T-cell (primary cell): ENCODE measurements at regions not wholly inside any gene's neighbourhood (a gene's known extent, or its start where the extent isn't known, plus 50 kb on each side); places are given as distances from the start of the nearest gene placed in this dataset.
"Not testable (repeated sequence)": the region's sequence is repeated elsewhere in the genome, so short reads cannot be mapped to it uniquely, and the experiment has no call there.

Experiments used
- ATAC-seq, 4 experiments: fragments of 200-7000 bp in 3 of 4; fragments of 150-1000 bp in 1 of 4; cut with Tn5 transposase; replicated peaks in 1 of 4; 1 replicate in 3 of 4; 2 replicates in 1 of 4; pipeline ENCODE4 v1.10.0; 2021; ENCODE audit warnings: moderate library complexity in 3 of 4, mild to moderate bottlenecking in 2 of 4, moderate number of reproducible peaks in 1 of 4
- CTCF ChIA-PET, 2 donors: fragments of 300-600 bp; sonication (Branson Sonifier 250); formaldehyde crosslinking; loops; one replicate each; lab custom pipeline; 2022; ENCODE audit warnings: antibody characterized with exemption in 2 of 2; lab: Charles Lee
- POLR2A ChIA-PET, 2 donors: fragments of 300-600 bp; sonication (Branson Sonifier 250); formaldehyde crosslinking; loops; one replicate each; lab custom pipeline; 2022; ENCODE audit warnings: antibody characterized with exemption in 2 of 2; lab: Charles Lee
- DNase-seq, 35 experiments: peaks; one replicate each; pipeline versions ENCODE4 v3.0.0 to v3.0.0-alpha.2; 2013 to 2023
- H3K27ac ChIP-seq: one replicate; pipeline ENCODE4 v1.5.1; 2013; ENCODE audit warnings: low read length
- H3K27me3 ChIP-seq, 2 experiments: replicated peaks in 1 of 2; 1 replicate in 1 of 2; 2 replicates in 1 of 2; pipeline versions ENCODE4 v1.6.1 to v1.7.0; 2013; ENCODE audit warnings: low read length in 1 of 2, mixed read lengths in 1 of 2; ENCODE audit not compliant: control insufficient read depth in 2 of 2, insufficient read depth in 2 of 2; ENCODE audit errors: extremely low read depth in 1 of 2
- H3K36me3 ChIP-seq, 2 donors: 1 replicate in 1 of 2; 2 replicates in 1 of 2; pipeline versions ENCODE4 v1.6.1 to v1.7.0; 2013; ENCODE audit warnings: low read length in 1 of 2; ENCODE audit not compliant: control insufficient read depth in 2 of 2, insufficient read depth in 1 of 2; ENCODE audit errors: extremely low read depth in 1 of 2
- H3K4me1 ChIP-seq, 2 experiments: 1 replicate in 1 of 2; 2 replicates in 1 of 2; pipeline versions ENCODE4 v1.6.1 to v1.7.0; 2013; ENCODE audit warnings: low read length in 2 of 2, mixed read lengths in 1 of 2; ENCODE audit not compliant: insufficient read depth in 2 of 2, control insufficient read depth in 1 of 2; ENCODE audit errors: extremely low read depth in 1 of 2
- H3K4me3 ChIP-seq, 2 donors: 1 replicate in 1 of 2; 2 replicates in 1 of 2; pipeline versions ENCODE4 v1.5.1 to v1.7.0; 2013; ENCODE audit warnings: mild to moderate bottlenecking in 2 of 2, low read length in 1 of 2, moderate library complexity in 1 of 2; ENCODE audit not compliant: control insufficient read depth in 1 of 2; ENCODE audit errors: extremely low read depth in 1 of 2
- H3K9me3 ChIP-seq: 2 replicates; pipeline ENCODE4 v1.7.0; 2013
- H3K27ac Mint-ChIP-seq, 2 donors: one replicate each; pipeline ENCODE4 v1.8.0; 2020 to 2021; ENCODE audit warnings: mild to moderate bottlenecking in 2 of 2, mixed read lengths in 2 of 2
- H3K27me3 Mint-ChIP-seq, 2 donors: one replicate each; pipeline ENCODE4 v1.8.0; 2021 to 2022; ENCODE audit warnings: mixed read lengths in 2 of 2
- H3K36me3 Mint-ChIP-seq: one replicate; pipeline ENCODE4 v1.8.0; 2021; ENCODE audit warnings: mixed read lengths
- H3K4me1 Mint-ChIP-seq, 3 donors: one replicate each; pipeline ENCODE4 v1.8.0; 2020 to 2022; ENCODE audit warnings: mixed read lengths in 3 of 3, mild to moderate bottlenecking in 1 of 3
- H3K4me3 Mint-ChIP-seq, 3 donors: one replicate each; pipeline ENCODE4 v1.8.0; 2020 to 2022; ENCODE audit warnings: mild to moderate bottlenecking in 3 of 3, mixed read lengths in 3 of 3, moderate library complexity in 3 of 3
- H3K9me3 Mint-ChIP-seq, 3 donors: one replicate each; pipeline ENCODE4 v1.8.0; 2020 to 2022; ENCODE audit warnings: mixed read lengths in 3 of 3
- WGBS: methylation state at CpG from one replicate; pipeline ENCODE4 v1.1.5; 2013; ENCODE audit warnings: missing lambda C conversion rate; ENCODE audit not compliant: insufficient coverage; 5-methylcytosine and 5-hydroxymethylcytosine counted together

- Histone ChIP-seq H3K4me1 (no peaks in the 10 kb centered on the region), H3K36me3 (no peaks in the 10 kb centered on the region), H3K27ac (no peak overlapping the region), H3K27me3 (peaks cover 0 to 11% of the 10 kb centered on the region in 2 experiments), H3K9me3 (no peaks in the 10 kb centered on the region), H3K4me3 (no peak overlapping the region)
- ChIA-PET POLR2A (no interaction called here), CTCF (no interaction called here)
- Mint-ChIP-seq H3K4me1 (no peaks in the 10 kb centered on the region), H3K27me3 (peaks cover under 1 to 14% of the 10 kb centered on the region in 2 donors), H3K9me3 (peaks cover 0 to 6% (median 4%) of the 10 kb centered on the region in 3 donors), H3K4me3 (no peak overlapping the region), H3K27ac (no peak overlapping the region), H3K36me3 (no peaks in the 10 kb centered on the region)
- DNase-seq (no peak), ATAC-seq (no peak)
- 78% methylated on average over 5 of the region's 9 CpGs for WGBS
Observed at GRCh38 chr20:48026981-48027592, 241.8 kb upstream of the SULF2 start.

DNA sequence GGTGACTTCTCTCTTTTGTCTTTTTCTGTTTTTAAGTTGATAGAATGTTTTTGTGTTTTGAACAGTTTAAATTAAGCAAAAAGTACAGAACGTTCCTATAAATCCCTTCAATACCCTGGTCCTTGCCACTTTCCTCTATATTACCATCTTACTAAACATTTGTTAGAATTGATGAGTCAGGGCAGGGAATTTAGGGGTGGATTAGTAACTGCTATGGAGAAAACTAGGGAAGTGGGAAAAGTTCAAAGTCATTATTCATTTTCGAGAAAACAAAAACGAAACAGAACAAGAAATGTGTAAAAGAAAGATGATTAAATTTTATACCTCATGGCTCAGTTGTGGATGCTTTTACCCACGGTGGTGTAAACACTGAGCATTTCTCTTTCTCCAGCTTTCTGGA lies 240.4 kb upstream of the SULF2 start:
- CTCF ChIA-PET = no interaction called here
- no peak for ATAC-seq
- no peaks in the 10 kb centered on the region for H3K9me3 ChIP-seq
- no peaks in the 10 kb centered on the region for H3K36me3 ChIP-seq
- POLR2A ChIA-PET = no interaction called here
- H3K27ac ChIP-seq = no peak overlapping the region
- Mint-ChIP-seq H3K9me3 (peaks cover 0 to 6% (median 4%) of the 10 kb centered on the region in 3 donors), H3K36me3 (no peaks in the 10 kb centered on the region), H3K4me1 (no peaks in the 10 kb centered on the region), H3K27me3 (peaks cover 4 to 21% of the 10 kb centered on the region in 2 donors), H3K4me3 (no peak overlapping the region), H3K27ac (no peak overlapping the region)
- H3K27me3 ChIP-seq = peaks cover 0 to 11% of the 10 kb centered on the region in 2 experiments
- DNase-seq = no peak
- 17% methylated on average over 2 of the region's 4 CpGs for WGBS
- no peaks in the 10 kb centered on the region for H3K4me1 ChIP-seq
- no peak overlapping the region for H3K4me3 ChIP-seq

DNA sequence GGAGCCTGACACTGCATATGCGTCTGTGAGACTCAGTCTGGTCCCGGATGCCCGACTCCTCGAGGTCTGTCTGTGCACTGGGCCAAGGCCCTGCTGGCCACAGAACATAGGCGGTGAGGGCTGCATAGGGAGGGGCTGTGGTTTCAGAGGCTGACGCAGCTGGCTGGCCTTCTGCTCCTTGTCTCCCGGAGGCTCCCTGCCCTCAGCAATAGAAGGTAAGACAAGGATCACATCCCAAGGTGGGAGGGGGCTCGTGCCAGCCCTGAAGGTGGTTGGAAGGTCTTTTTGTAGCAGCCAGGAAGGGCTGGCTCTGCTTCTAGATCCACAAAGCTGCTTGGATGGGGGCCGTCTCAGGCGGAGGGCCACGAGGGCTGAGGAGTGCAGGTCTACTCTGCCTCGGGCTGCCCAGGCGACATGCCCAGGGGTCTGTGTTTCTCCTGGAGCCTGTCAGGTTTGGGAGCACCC lies 239.8 kb upstream of the SULF2 start:
- H3K27ac ChIP-seq = no peak overlapping the region
- POLR2A ChIA-PET = no interaction called here
- CTCF ChIA-PET = no interaction called here
- Mint-ChIP-seq H3K9me3 (peaks cover 0 to 6% (median 4%) of the 10 kb centered on the region in 3 donors), H3K4me1 (no peaks in the 10 kb centered on the region), H3K27me3 (peaks cover 8 to 27% of the 10 kb centered on the region in 2 donors), H3K4me3 (no peak overlapping the region), H3K27ac (no peak overlapping the region), H3K36me3 (no peaks in the 10 kb centered on the region)
- DNase-seq (no peak), ATAC-seq (no peak)
- no peaks in the 10 kb centered on the region for H3K9me3 ChIP-seq
- H3K4me3 ChIP-seq = no peak overlapping the region
- no peaks in the 10 kb centered on the region for H3K4me1 ChIP-seq
- H3K27me3 ChIP-seq = peaks cover 0 to 15% of the 10 kb centered on the region in 2 experiments
- WGBS = 74% methylated on average over 13 of the region's 13 CpGs
- H3K36me3 ChIP-seq = no peaks in the 10 kb centered on the region

GRCh38 chr20:48024539-48024938 lies 239.3 kb upstream of the SULF2 start:
- Histone ChIP-seq H3K27me3 (peaks cover 0 to 20% of the 10 kb centered on the region in 2 experiments), H3K4me1 (no peaks in the 10 kb centered on the region), H3K27ac (no peak overlapping the region), H3K4me3 (no peak overlapping the region), H3K36me3 (no peaks in the 10 kb centered on the region), H3K9me3 (no peaks in the 10 kb centered on the region)
- no peaks in the 10 kb centered on the region for H3K4me1 Mint-ChIP-seq
- ATAC-seq = no peak
- no peak overlapping the region for H3K4me3 Mint-ChIP-seq
- WGBS = 83% methylated on average over 2 of the region's 3 CpGs
- H3K36me3 Mint-ChIP-seq = no peaks in the 10 kb centered on the region
- ChIA-PET POLR2A (no interaction called here), CTCF (no interaction called here)
- peaks cover 0 to 6% (median 4%) of the 10 kb centered on the region in 3 donors for H3K9me3 Mint-ChIP-seq
- DNase-seq = no peak
- H3K27ac Mint-ChIP-seq = no peak overlapping the region
- H3K27me3 Mint-ChIP-seq = peaks cover 10 to 31% of the 10 kb centered on the region in 2 donors

DNA sequence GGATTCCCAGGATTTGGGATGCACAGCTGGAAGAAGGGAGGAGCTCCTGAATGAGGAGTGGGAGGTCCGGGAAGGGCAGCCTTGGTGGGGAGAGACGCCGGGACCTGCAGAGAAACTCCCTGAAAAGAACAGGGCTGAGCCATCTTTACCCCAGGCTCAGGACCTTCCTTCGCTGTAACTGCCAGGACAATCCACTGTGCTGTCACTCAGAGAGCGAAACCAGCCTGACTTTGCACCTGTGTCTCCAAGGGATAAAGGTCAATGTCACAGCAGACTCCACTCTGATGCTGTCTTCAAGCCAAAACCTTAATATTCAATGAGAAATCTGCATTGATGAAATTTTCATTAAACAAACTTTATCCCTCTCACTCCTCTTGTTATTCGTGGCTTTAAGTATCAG lies 235.4 kb upstream of the SULF2 start:
- WGBS = 88% methylated on average over 5 of the region's 6 CpGs
- peaks cover 0 to 23% of the 10 kb centered on the region in 2 experiments for H3K27me3 ChIP-seq
- POLR2A ChIA-PET, H3K4me3 ChIP-seq, H3K36me3 ChIP-seq, ATAC-seq, H3K9me3 Mint-ChIP-seq, DNase-seq, CTCF ChIA-PET, H3K27ac ChIP-seq, H3K27ac Mint-ChIP-seq, H3K36me3 Mint-ChIP-seq, H3K4me1 ChIP-seq, H3K4me3 Mint-ChIP-seq, H3K4me1 Mint-ChIP-seq, H3K9me3 ChIP-seq: not testable (repeated sequence)
- H3K27me3 Mint-ChIP-seq = peaks cover 24 to 40% of the 10 kb centered on the region in 2 donors

GRCh38 chr20:48019940-48020339 lies 234.7 kb upstream of the SULF2 start:
- POLR2A ChIA-PET = no interaction called here
- Mint-ChIP-seq H3K36me3 (no peaks in the 10 kb centered on the region), H3K9me3 (peaks cover 0 to 6% (median 4%) of the 10 kb centered on the region in 3 donors), H3K4me3 (no peak overlapping the region), H3K4me1 (no peaks in the 10 kb centered on the region), H3K27me3 (peaks cover 24 to 40% of the 10 kb centered on the region in 2 donors), H3K27ac (no peak overlapping the region)
- H3K4me1 ChIP-seq = no peaks in the 10 kb centered on the region
- H3K27me3 ChIP-seq = peaks cover 0 to 23% of the 10 kb centered on the region in 2 experiments
- no peak overlapping the region for H3K27ac ChIP-seq
- DNase-seq = no peak
- H3K36me3 ChIP-seq = no peaks in the 10 kb centered on the region
- 68% methylated on average over 5 of the region's 6 CpGs for WGBS
- no peak overlapping the region for H3K4me3 ChIP-seq
- ATAC-seq = no peak
- CTCF ChIA-PET = no interaction called here
- H3K9me3 ChIP-seq = no peaks in the 10 kb centered on the region
